Jurkat, Clone E6-1 (cell line): ENCODE measurements at regions not wholly inside any gene's neighbourhood (a gene's known extent, or its start where the extent isn't known, plus 50 kb on each side); places are given as distances from the start of the nearest gene placed in this dataset.
"Not testable (repeated sequence)": the region's sequence is repeated elsewhere in the genome, so short reads cannot be mapped to it uniquely, and the experiment has no call there.

Experiments
- DNase-seq: peaks from one replicate; pipeline ENCODE4 v3.0.0-alpha.2; 2011; ENCODE audit warnings: low read depth, low spot score
- H3K4me3 ChIP-seq: 2 replicates; pipeline ENCODE4 v1.5.1; 2011; ENCODE audit warnings: mild to moderate bottlenecking, low read length, control low read depth, moderate library complexity

DNA sequence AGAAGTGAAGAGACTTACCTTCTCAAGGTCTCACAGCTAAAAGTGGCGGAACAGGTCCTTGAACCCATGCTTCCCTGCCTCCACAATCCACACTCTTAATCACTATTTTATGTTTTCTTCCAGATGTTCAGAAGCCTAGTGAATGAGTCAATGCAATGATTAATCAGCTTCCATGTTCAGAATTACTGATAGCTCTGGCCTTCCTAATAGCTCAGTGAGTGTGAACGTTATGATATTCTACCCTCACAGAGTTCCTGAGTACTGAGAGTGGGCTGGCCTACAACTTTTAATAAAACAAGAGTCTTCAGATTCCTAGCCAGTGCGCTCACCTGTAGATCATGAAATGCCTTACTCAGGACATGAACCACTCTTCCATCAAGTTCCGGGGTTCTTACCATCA is 443.0 kb upstream of the ADAMTS9 start:
- DNase-seq = no peak
- H3K4me3 ChIP-seq = no peak overlapping the region

DNA sequence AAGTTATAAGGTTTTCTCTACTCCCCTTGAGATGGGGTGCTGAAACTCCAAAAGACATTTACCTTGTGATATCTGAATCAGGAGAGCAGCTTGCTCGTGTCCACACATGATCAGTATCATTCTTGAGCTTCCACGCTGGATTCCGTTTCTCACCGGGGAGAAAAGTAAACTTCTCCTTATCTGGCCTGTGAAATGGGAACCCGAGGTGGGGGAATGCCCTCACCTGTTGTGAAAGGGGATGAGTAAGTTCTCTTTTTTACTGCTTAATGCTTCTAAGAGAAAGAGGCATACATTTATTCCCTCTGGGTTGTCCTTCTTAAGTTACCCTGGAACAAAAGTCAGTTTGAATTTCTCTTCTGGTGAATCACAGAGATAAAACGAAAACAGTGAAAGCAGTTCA is 440.5 kb upstream of the ADAMTS9 start:
- no peak overlapping the region for H3K4me3 ChIP-seq
- DNase-seq = no peak

DNA sequence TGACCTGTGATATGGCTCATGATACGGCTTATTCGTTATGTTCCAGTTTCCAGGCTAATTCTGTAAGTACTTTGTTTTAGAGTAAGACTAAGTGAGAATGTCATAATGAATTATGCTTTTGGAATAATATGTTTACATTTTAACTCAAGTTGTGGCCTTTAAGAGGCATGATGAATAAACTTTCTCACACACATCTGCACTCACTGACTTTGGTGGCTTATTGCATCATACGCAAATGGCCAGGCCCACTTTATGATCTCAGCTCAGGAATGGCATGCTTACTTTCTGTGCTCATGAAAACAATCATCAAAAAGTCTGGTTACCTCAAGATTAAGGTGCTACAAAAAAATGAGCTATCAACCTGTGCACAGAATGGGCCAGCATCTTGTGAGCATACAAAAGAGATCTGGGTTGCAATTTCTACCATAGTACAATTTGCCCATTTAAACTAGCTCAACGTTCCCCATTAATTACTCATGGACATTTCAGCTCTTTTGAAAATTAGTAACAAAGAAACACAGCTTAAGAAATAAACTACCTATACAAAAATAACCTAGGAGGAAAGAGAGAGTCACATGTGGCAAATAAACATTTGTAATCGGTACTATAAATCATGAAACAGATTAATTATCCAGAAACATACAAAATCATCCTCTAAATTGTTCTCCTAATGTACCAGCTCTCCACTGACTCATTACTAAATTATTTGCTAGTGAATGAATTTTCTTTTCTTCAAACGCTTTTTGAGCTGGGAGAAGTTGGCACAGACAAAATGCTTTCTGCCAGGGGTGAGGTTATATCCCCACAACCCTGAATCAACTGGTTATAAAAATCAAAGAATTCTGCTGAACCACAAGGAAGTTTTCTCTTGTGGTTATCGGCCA is 439.0 kb upstream of the ADAMTS9 start:
- DNase-seq = no peak
- no peak overlapping the region for H3K4me3 ChIP-seq

DNA sequence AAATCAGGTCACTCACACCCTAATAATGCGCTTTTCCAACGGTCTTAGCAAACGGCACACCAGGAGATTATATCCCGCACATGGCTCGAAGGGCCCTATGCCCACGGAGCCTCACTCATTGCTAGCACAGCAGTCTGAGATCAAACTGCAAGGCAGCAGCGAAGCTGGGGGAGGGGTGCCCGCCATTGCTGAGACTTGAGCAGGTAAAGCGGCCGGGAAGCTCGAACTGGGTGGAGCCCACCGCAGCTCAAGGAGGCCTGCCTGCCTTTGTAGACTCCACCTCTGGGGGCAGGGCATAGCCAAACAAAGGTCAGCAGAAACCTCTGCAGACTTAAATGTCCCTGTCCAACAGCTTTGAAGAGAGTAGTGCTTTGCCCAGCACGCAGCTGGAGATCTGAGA is 432.4 kb upstream of the ADAMTS9 start:
- not testable (repeated sequence) for DNase-seq, H3K4me3 ChIP-seq

DNA sequence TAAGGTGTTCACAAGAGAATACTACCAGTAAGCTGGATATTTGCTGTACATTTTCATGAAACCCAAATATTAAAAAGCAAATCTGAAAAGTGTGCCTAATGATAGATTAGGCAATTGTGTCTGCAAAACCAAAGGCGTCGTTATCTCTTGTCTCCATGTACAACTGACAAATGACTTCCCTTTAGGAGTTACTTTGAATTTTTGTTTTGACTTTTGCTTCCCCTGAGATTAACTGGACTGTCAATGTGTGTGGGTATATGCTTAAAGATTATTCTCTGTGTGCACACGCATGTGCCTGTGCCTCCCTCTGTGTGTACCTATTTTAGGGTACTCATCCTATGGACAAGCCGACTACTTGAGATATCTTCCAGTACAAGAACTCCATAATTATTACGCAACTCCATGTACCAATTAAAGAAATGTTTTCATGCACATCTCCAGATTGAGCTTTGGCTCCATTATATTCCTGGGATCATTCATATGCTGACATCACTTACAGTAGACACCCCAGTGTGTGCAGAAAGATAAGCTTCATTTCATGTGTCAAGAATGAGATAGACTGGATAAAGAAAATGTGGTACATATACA is 431.2 kb upstream of the ADAMTS9 start:
- no peak overlapping the region for H3K4me3 ChIP-seq
- DNase-seq = no peak

DNA sequence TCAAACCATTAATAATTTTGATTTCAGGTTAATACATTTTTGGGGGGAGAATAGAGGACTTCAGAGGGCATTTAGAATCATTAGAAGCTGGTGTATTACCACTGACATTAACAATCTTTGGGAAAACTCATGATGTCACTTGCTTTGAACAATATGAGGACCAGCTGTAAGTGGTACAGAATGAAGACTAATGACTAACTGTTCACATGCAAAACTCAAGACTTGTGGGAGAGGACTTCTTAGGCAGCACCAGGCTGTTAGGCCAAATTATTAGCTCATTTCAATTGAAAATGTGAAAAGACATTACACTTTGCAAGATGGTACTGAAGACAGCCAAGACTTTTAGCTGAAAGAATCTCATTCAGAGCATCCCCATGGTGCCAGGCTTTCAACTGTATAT is 426.2 kb upstream of the ADAMTS9 start:
- H3K4me3 ChIP-seq = no peak overlapping the region
- no peak for DNase-seq

DNA sequence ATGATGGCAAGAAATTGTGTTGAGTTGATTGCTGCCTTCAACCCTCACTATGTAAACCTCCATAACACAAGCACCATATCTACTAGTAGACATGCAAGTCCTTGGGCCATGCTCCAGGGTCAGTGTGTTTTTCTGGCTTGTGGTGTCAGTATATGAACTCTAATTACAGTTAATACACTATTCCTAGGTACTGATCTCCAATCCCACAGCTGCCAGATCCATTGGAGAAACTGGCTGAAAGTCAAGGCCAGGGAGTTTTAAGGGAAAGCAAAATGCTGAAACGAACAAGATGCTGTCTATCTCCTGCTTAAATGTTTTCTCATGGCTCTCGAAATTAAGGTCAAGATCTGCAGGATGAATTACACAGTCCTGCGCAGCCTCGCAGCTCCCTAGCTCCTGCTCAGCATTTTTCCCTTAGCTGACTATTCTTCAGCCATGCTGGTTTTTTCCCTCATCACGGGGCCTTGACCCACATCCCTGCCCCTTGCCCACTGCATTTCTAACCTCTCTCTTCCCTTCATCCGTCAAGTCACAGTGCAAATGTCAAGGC is 425.0 kb upstream of the ADAMTS9 start:
- DNase-seq = no peak
- H3K4me3 ChIP-seq = no peak overlapping the region

DNA sequence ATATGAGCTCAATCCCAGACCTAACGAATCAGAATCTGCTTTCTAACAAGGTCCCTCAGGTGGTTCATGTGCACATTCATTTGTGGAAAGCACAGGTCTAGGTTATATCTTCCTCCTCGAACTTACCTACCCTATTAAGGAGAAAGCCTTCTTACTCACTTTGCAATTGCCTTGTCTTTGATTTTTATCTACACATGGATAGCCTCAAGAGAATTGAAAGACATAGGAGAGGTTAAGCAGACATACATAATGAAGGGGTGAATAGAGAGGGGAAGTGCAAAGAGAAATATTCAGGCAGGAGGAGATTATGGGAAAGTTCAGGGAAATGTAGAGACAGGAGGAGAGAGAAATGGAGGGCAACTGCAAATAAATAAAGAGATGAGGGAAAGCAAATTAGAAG is 422.9 kb upstream of the ADAMTS9 start:
- H3K4me3 ChIP-seq = no peak overlapping the region
- no peak for DNase-seq

DNA sequence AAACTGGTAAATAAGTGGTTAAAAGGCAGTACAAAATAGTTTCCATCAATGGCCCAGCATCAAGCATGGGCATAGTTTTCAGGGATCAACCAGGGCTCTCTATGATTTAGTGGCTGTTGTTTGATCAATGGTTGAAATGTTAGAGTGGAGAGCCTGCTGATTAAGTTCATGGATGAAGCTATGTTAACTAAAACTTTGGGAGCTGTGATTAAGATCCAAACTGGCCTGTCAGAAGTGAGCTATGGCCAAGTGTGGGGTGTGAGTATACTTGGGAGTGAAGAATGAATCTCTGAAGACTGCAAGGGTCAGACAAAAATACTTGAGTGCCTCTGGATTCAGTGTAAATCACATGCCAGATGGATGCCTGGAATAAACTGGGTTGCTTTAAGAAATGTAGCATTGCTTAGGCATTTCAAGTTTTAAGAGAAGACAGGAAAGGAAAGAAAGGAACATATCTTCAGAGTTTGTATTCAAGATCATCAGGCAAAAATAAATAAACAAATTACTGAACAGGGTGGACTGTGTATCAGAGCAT is 422.2 kb upstream of the ADAMTS9 start:
- no peak for DNase-seq
- no peak overlapping the region for H3K4me3 ChIP-seq

DNA sequence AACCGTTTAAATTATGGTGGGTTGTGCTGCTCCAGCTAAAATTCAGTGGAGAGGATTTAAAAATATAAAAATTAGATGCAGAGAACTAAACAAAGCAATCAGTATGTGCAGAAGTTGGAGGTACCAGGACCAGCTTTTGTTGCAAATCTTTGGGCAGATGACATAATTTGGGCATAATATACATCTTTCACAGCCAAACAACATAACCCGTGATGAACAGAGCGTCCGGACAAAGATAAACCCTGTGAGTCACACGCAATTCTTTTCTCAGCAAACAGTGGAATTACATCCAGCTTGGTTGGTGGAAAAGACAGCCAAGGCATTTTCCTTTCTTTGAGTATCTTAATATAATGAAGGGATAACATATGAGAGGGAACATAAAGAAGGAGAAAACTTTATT is 419.4 kb upstream of the ADAMTS9 start:
- DNase-seq = no peak
- H3K4me3 ChIP-seq = no peak overlapping the region

DNA sequence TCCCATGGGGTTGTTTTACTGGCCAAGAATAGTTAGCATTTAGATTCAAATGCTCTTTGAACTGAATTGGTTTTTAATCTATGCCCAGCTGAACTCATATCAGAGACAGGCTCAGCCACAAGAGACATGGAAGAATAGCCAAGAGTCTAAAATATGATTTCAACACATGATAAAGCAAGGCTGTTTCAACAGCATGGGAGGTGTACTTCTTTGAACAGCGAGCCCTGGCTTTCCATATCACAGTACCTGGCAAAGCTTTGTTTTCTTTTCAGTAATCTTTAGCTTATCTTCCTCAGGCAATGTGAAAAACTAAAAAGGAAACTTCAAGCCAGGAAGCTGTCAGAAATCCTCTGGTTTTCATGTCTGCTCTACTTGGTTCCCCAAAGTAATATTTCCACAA is 413.6 kb upstream of the ADAMTS9 start:
- DNase-seq = no peak
- H3K4me3 ChIP-seq = no peak overlapping the region

DNA sequence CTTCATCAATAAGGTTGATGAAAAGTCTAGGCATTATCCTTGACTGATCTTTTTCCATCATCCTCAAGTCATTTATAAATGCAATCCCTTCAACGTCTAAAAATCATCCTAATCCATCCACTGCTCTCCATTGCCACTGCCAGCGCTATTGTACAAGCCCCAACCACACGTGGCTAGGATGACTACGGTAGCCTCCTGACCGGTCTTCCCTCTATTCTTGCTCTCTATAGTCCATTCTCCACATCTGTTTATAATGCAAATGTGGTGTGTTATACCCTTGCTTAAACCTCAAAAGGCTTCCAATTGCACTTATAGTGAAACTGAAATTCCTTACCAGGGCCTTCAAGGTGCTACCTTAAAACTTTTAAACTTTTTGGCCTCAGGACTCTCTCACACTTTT is 410.6 kb upstream of the ADAMTS9 start:
- no peak for DNase-seq

DNA sequence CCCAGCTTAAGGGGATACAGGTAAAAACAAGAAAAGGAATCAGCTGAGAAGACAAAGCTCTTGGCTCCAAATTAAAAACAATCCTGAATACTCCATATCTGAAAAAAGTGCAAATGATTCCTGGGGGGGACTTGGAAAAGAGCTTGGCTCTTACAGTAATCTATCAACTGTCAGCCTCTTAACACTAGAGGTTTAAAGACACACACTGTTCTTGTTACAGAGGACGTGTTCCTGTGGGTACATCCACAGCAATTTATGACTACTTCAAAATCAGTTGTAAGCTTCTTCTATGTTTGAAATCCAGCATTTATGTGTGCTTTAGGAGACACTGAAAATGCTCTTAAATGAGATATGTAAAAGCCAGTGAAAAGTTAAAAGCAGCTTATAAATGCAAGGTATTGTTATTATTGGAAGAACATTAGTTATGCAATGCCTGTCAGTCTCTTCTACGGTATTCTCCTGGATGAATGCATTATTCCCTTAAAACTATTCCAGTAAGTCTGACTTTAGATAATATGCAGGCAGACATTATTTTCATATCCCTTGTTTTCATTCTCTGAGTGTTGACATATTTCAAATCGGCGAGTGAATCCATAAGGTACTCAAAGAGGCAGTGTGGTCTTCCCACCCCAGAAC is 408.4 kb upstream of the ADAMTS9 start:
- no peak for DNase-seq
- H3K4me3 ChIP-seq = no peak overlapping the region

More for the DNA sequence above, 410.6 kb upstream of the ADAMTS9 start:
- H3K4me3 ChIP-seq = no peak overlapping the region

DNA sequence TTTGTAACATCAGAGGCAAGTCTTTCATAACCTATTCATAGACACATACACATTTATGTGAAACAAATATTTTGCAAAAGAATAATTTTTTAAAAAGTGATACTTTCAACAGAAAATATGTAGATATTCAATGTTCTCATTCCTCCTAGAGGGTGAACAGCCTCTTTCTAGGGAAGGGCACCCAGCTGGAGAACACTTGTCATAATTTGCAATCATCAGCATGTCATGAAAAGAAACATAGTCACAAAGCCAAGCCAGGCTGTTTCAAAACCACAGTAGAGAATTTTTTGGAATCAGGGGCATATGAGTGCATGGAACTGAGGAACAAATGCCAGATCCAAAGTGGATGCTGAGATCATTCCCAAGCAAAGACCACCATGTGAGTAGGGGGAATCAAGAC is 406.9 kb upstream of the ADAMTS9 start:
- H3K4me3 ChIP-seq = no peak overlapping the region
- no peak for DNase-seq

DNA sequence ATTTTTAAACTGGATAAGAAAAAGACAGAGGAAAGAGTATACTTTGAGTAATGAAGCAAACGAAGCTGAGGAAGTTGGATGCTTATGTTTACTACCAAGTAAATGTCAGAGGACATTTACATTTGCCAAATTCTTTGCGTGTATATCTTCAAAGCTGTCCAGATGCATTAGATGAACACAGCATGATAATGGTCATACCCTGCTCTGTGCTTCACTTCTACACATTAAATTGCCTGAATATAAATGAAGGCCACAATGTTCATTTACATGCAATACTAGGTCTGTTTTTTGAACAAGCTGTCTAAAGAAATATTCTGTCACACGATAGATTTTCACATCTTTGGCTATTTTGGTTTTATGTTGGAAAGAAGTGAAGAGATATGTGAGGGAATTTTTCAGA is 405.8 kb upstream of the ADAMTS9 start:
- H3K4me3 ChIP-seq = no peak overlapping the region
- DNase-seq = no peak

DNA sequence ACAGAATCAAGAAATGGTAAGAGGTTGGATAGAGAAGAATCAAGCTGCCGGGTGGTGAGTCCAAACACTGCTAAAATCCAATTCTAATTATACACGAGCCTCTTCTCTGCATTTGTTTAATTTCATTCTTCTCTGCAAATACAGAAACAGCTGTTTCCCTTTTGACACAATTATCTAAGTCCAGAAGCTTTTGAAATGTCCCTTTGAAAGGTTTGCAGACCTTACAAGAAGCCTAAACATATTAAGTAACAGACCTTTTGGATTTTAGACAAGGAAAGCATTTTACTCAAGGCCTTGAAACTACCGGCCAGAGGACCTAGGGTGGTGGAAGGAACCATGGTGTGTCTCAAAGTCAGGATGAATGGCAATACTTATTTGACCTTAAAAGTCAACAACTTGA is 403.8 kb upstream of the ADAMTS9 start:
- no peak overlapping the region for H3K4me3 ChIP-seq
- no peak for DNase-seq

DNA sequence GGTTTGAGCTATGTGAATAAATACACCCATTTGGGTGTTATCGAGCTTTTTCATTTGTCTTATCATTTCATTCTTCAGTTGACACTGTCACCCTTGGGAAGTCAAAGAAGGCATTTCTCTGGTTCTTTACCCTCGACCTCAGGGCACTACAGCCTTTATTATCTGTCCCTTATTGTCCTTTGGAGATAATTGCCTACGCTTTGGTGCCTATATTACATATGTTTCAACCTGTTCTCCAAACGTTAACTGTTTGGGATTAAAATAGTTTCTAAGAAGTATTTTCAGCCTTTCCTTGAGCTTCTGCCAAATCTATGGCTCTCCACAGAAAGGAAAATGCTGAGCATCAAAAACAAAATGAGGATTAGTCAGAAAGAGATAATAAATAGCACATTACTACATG is 395.4 kb upstream of the ADAMTS9 start:
- DNase-seq = no peak

DNA sequence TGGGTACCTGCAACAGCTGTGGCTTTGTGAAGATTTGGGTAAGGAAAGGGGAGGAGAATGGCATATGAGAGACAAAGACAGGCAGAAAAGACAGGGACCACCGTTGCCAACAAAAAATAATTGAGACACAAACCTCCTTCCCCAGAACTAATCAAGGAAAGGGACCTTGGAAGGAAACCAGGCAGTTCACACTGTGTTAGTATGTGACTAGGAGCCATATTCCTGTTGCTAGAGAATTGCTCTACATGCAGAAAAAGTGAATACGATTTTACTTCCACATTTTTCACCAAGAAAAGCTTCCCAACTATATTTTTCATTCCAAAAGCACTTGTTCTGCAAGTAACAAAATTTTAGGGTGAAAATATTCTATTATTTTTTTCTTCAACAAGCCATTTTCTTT is 393.7 kb upstream of the ADAMTS9 start:
- DNase-seq = no peak
- H3K4me3 ChIP-seq = no peak overlapping the region

More for the DNA sequence above, 395.4 kb upstream of the ADAMTS9 start:
- no peak overlapping the region for H3K4me3 ChIP-seq

DNA sequence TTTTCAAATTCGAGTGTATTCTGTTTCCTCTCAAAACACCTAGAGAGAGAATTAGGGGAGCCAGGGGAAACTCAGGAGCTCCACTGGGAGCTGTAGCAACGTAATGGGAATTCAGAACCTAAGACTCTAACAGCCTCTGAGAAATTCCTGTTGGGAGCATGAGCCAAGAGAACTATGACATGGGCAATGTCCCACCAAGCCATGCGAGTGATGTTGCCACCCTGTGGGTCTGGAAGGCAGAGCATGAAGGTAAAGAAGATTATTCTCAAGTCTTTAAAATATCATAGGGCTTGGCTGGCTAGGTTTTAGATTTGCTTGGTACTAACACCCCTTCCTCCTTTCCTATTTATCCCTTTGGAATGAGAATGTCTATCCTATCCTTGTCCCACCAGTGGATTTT is 392.6 kb upstream of the ADAMTS9 start:
- DNase-seq = no peak
- H3K4me3 ChIP-seq = no peak overlapping the region

DNA sequence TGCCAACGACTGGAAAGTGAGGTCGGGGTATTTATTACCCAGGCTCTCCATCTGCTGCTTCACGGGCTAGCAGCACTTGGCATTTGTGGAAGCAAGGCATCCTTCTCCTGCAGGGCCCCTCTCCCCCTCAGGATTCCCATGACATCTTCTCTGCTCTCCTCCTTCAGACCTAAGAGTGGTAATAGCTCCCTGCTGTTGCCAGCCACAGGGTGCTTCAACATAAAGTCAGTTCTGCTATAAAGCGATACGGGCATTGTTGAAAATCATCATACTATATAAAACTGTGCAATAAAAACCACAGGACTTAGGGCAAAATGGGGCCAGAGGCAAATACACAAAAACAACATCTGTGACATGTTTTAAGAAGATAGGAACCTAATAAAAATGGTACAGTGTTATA is 391.8 kb upstream of the ADAMTS9 start:
- no peak overlapping the region for H3K4me3 ChIP-seq
- DNase-seq = no peak
